ENCODE measurements at regions not wholly inside any gene's neighbourhood (a gene's known extent, or its start where the extent isn't known, plus 50 kb on each side); places are given as distances from the start of the nearest gene placed in this dataset.
"Not testable (repeated sequence)": the region's sequence is repeated elsewhere in the genome, so short reads cannot be mapped to it uniquely, and the experiment has no call there.

DNA sequence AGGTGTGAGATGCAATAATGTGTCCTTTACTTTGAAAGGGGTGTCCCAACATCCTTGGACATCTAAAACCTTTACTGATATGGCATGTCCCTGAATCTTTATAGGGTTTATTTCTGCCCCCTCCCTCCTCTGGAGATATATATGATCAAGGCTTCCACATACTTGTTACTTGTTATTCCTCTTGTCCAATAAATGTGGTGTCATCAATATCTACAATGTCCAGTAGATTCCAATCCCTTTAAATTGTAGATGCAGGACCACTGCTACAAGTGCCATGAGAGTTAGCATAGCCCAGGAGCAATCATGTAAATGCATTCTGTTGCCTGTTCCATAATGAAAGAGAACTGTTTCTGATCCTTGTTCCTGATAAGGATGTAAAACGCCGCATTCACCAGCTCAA is 479.7 kb upstream of the MEIS1 start:
- DNase-seq (ENCODE audit: low spot score): no peak

DNA sequence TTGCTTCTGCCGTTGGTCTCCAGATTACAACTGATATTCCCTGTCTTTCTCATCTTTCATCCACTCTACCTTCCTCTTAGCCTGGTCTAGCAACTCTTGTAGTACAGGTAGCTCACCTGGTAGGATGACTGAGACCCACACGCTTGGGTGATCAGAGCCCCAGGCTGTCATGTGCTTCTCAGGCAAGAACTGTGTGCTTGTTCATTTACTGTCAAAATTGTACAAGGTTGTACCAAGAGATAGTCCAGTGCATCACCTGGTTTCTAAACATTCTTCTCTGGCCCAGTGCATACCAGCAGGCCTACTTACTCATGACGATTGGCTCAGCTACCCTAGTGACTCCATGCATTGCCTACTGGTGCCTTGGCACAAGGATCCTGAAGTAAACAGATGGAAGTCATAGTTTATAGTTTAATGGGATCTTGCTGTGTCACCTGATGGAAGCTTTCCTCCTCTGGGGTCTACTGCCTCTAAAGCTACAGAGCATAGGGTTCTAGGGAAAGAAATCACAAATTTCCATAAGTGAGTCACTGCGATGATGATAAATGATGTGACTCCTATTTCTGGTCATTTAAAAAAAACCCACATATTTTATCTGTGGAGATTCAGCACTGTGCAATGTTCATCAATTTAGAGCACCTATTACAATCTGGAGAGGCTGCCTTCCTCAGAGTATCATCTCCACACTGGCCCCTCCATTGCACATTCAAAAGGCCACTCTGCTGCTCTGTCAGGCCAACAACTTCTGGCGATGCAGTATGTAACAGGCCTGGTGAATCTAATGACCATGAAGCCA is 481.8 kb upstream of the MEIS1 start:
- no peak for DNase-seq (ENCODE audit: low spot score)

DNA sequence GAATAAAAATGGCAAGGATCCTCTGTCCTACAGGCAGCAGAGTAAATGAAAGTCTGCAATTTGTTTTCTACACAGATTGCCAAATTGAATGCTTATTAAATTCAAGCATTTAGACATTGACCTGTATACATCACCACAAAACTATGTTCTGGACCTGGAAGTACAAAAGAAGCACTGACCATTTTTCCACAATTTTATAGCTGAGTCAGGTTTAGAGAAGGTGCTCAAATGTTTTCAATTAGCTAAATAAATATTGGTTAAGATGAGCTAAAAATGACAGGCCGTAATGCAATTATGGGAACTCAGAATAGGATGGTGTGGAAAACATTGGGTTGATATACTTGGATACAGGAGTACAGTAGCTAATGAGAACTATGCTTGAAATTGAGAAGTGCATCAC is 490.7 kb upstream of the MEIS1 start:
- DNase-seq (ENCODE audit: low spot score): no peak

DNA sequence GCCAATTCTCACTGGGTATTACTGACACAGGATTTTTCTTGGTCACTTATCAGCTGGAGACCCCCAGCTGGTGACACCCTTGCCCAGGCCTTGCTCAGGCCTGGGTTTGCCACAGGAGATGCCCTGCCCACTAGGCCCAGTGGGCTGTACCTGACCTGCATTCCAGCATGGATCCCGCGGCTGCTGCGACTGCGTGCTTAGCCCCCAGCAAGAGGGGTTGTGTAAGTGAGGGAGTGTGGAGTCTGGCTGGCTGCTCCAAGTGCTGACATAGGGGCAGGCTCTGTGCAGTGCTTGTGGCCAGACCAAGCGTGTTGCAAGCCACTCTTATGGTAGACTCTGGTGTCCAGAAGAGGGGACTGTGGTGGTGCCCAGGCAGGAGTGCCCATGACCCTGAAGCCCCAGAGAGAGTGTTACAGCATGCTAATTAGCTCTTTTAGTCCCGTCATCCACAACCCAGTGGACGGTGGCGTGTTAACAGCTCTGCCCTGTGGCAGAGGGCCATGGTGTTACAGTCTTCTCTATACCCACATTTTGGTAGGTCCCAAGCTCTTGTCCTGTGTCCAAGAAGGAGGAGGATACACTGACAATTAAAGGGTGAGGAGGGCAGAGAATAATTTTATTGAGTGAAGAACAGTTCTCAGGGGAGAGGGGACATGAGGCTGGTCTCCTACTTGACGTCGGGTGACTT is 491.7 kb upstream of the MEIS1 start:
- no peak for DNase-seq (ENCODE audit: low spot score)

DNA sequence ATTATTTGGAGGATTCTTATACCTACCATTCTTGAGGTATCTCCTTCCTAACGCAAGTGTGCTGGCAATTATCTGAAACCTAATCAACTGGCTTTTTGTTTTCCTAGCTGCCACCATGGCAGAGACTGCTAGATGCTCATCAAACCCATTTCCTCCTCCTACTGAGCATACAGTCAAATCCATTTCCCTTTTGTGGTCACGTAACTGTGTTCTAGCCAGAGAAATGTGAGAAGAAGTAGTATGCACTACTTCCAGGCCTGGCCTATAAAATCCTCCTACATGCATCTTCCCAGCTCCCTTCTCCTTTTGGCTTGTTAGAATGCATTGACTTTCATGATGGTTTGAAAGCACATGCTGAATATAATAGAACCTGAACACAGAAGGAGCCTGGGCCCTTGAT is 494.1 kb upstream of the MEIS1 start:
- DNase-seq (ENCODE audit: low spot score): no peak

DNA sequence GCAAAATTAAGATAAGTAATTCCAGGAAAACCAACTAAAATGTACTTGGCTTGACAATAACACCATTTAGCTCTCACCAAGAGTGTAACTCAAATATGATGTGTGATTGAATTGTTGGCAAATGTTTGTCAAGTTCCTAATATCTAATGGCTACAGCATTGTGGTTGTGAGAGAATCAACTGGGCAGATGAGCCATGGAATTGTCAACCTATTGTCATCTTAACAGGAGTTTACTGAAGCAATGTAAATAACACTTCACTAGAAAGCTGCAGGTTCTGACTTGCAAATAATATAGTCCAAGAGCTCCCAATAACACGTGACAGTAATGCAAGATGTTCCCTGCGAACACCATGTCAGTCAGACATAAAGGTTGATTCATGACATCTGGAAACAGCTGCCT is 495.2 kb upstream of the MEIS1 start:
- DNase-seq (ENCODE audit: low spot score): no peak

DNA sequence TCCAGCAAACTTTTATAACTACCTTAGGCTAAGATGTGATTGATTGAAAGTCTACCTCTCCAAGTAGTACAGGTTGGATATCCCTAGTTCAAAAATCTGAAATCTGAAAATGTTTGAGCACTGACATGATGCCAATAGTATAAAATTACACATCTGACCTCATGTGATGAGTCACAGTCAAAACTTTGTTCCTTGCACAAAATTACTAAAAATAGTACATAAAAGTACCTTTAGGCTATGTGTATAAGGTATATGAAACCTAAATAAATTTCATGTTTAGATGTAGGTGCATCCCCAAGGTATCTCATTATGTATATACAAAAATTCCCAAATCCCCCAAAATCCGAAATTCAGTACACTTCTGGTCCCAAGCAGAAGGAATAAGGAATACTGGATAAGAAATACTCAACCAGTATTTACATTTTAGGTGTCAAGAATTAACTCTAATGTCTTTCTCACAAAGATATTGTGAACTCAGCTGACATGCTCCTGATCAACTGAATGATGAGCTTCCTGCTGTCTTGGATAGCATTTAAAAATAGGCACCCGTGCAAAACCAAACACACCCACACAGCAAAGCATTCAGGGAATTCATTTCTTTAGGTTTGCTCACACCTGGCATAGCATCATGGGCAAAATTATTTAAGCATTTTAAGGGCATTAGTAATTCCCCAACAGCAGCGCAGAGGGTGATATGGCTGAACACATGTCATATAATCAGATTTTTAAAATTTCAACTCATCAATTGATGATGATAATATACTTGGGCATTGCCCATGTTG is 497.4 kb upstream of the MEIS1 start:
- DNase-seq (ENCODE audit: low spot score): no peak

DNA sequence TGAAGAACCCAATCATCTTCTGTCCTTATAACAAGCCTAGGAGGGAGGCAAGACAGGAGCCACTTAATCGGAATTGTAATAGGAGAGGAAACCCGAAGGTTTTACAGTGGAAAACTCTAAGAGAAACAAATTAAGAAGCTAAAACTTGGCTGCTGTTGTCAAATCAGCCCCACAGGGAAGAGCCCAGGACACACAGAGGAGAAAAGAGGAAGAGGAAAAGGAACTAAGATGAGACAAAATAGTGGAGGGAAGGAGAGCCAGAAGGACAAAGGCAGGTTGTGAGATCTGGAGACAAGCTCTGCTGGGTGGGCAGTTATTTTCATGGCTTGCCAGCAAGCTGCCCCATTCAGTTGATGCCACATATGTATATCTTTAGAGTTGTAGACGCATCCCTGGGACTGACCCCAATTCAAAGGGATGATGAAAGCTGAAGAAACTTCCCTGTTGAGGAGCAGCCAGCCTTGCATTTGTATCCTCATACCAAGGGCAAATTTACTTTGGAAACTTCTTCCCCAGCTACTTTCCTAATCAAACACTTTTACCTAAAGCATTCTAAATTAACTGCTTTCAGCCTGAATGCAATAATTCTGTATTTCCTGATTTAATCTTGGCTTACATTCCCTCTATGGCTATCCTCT is 499.8 kb upstream of the MEIS1 start:
- no peak for DNase-seq (ENCODE audit: low spot score)

DNA sequence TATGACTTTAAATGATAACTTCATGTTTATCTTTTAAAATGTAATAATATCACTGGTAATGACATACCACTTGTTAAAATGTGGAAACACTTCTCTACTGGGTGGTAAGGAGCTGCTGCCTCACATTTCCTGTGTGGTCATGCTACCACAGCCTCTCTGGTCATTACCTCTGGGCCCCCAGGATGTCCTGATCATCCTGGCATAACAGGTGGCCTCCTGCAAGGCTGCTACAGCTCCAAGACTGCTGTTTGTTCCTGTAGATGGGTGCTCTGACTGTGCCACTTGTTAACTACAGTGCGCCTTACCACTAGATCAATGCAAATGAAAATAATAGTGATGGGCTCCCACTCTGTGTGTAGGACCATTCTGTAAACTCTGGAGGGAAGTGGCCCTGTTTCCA is 500.2 kb upstream of the SPRED2 start:
- no peak for DNase-seq (ENCODE audit: low spot score)

DNA sequence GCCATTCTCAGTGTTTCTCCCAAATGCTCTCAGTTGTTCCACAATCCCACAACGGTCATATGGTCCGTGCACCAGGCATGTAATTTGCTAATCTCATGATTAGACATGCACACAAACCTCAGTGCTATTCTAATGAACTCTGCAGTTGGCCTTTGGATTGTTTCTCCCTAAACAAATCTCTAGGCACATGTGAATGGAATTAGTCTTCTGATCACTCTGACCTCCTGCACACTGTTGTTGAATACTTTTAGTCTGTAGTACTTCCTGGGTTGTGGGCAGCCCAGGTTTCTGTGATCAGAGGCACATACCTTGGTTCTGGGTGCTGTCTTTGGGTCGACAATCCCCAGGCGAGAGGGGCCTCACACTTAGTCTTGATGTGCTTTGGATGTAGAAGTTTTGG is 498.7 kb upstream of the SPRED2 start:
- DNase-seq (ENCODE audit: low spot score): no peak

DNA sequence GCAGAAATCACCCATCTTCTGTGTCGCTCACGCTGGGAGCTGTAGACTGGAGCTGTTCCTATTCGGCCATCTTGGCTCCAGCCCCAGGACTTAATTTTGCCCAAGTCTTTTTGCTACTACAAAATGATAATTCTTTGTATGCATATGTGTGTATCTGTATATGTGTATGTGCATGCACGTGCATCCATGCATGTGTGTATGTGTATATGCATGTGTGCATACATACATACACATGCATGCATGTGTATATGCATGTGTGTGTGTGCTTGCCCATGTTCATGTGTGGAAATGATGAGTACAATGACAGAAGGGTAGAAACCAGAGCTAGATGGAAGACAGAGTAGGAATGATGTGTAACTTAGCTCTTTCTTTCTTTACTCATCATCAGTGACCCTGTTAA is 497.9 kb upstream of the SPRED2 start:
- no peak for DNase-seq (ENCODE audit: low spot score)

DNA sequence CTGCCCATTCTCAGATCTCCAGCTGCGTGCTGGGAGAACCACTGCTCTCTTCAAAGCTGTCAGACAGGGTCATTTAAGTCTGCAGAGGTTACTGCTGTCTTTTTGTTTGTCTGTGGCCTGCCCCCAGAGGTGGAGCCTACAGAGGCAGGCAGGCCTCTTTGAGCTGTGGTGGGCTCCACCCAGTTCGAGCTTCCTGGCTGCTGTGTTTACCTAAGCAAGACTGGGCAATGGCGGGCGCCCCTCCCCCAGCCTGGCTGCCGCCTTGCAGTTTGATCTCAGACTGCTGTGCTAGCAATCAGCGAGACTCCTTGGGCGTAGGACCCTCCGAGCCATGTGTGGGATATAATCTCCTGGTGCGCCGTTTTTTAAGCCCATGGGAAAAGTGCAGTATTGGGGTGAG is 497.3 kb upstream of the SPRED2 start:
- not testable (repeated sequence) for DNase-seq (ENCODE audit: low spot score)

DNA sequence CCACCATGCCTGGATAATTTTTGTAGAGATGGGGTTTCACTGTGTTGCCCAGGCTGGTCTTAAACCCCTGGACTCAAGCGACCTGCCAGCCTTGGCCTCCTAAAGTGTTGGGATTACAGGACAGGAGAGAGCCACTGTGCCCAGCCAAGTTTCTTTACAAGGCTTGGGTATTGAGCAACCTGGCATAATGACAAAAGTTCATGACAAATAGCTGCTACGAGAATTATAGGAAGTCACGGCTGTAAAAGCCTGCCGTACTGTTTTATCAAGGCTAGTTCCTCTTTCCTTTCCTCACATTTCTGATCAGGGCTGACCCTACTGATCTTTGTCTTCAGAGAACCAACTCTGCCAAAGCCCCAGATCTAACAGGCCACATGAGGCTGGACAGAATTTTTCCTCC is 490.4 kb upstream of the SPRED2 start:
- DNase-seq (ENCODE audit: low spot score): no peak

DNA sequence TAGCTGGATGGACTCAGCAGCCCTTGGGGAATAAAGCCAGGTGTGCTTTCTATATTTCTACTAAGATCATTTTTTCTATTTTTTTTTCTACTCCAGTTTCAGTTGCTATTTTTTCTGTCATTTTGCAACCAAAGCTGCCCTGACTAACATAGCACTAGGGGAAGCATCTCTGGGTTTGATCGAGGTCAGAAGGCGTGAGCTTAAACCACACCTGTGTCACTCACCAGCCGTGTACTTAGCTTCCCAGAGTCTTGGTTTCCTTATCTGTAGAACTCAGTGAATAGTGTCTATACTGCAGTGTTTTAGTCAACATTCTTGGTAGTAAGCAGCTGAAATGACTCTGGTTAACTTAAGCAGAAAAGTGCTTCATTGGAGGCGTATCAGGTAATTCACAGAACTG is 489.6 kb upstream of the SPRED2 start:
- DNase-seq (ENCODE audit: low spot score): no peak

DNA sequence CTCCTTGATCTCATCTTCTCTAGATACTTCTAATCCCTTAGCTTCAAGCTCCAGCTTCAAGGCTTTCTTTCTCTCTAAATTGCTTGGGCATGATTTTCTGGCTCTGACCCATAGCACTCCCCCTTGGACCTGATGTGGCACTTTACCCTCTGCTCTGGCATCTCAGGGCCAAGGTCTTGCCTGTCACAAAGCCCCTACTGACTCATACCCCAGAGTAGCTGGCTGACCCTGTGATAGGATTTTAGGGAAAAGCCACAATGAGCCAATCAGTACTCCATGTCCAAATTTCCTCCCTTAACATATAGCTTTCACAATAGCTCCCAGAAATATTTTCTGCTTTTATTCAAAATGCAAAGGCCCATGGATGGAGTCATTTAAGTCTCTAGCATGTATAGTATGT is 488.7 kb upstream of the SPRED2 start:
- DNase-seq (ENCODE audit: low spot score): no peak

DNA sequence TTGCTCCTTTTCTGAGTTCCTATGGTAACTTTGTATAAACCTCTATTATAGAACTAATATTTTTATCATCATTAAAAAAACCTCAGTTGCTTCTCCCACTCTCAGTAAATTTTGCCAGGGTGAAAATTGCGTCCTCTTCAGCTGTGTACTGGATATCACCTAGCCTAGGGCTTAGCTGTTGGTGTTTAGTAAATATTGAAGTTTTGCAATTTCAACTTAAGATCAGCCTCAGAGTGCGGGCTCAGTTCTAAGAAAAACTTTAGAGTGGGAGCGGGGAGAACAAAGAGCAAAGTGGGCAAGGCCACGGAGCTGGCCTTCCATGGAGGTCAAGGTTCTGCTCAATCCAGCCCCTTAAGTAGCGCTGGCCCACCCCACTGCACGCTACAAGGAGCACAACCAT is 488.3 kb upstream of the SPRED2 start:
- DNase-seq (ENCODE audit: low spot score): no peak

DNA sequence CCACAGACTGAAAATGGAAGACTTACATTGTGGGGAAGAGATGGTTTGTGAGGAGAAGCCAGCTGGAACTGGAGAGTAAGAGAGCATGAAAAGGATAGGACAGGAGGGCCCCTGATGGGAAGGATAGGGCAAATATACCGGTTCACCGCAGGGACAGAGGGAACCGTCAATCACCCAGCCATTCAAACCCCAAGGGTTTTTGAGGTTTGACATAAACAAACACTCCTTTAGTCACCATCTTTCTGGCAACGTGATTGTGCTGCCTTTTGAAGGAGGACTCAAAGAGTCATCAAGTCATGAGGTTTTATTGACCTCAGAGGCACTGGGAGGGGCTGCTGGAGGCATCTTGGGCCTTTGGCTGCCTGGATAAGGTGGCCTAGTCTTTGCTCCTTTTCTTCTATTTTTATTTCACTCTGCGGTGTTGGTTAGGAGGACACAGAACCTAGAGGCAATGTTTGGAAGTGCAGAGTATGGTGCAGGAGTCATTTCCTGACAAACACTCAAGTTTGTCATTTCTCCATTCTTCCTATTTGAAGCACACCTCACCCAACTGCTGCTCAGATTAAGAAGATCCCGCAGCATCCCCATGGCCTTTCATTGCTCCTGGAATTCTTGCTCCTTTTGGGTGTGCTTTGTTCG is 487.3 kb upstream of the SPRED2 start:
- DNase-seq (ENCODE audit: low spot score): no peak

DNA sequence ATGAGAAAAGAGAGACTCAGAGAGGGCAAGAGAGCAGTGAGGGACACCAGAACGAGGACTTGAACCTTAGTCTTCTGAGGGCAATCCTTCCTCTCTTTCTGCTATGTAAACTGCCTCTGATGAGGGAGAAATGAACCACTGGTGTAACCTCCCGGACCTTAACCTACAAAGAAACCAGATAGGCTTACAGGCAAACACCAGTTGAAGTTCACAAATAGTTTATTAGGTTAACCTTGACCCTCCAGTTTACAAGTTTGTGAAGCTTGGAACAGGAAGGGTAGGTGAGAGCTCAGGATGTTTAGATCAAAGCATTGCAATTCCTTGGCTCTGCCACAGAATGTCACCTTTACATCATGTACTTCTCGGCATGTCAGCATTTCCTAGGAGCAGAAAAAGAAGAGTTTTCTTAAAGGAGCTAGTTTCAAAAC is 486.4 kb upstream of the SPRED2 start:
- no peak for DNase-seq (ENCODE audit: low spot score)

DNA sequence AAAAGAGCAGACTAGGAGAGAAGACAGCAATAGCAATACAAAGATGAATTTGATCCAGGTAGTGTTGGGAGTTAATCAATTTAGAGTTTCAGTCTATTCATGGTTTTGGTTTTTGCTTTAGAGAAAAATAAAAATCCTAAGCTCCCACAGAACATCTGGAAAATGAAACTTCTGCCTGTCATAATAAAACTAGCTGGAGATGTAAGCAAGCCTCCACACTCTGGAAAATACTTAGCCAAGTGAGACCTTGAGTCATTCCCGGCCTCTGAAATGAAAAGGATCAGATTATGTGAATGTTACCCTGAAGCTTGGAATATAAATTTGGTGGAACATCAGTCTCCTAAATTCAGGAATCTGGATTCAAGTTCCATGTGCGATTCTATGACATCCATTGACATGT is 485.6 kb upstream of the SPRED2 start:
- DNase-seq (ENCODE audit: low spot score): no peak

DNA sequence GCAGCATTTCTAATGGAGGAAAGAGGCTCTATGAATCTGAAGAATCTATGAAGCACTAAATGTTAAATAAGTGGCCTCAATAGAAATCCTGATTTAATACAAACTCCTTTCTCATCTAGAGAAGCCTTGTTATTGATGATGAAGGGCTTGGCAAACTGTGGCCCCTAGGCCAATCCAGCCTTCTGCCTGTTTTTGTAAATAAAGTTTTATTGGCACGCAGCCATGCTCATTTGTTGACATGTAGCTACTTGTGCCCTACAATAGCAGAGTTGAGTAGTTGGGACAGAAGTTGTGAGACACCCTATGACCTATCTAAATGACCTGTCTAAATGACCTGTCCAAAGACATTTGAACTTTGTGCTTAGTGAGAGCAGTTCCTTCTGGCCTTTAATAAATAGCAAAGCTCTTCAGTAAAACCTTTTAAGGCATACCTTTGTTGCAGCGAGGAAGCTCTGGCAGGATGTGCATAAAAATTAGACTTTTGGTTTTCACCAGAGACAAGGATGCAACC is 484.4 kb upstream of the SPRED2 start:
- DNase-seq (ENCODE audit: low spot score): no peak

DNA sequence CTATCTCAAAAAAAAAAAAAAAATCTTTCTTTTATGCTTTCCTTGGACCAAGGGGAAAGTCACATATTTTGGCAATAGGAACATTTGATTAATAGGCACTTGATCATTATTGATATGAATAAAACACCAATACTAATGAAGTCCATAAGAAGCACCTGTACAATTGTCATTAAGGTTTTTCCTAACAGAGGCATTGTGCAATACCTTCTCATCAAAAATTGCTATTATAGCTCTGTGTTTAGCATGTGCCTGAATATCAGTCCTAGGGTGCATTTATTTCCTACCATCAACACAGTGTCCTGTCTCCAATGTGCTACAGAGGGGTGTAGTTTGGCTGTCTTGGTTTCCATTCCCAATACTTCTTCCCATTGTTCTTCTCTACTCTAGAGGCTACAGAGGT is 483.8 kb upstream of the SPRED2 start:
- DNase-seq (ENCODE audit: low spot score): no peak

DNA sequence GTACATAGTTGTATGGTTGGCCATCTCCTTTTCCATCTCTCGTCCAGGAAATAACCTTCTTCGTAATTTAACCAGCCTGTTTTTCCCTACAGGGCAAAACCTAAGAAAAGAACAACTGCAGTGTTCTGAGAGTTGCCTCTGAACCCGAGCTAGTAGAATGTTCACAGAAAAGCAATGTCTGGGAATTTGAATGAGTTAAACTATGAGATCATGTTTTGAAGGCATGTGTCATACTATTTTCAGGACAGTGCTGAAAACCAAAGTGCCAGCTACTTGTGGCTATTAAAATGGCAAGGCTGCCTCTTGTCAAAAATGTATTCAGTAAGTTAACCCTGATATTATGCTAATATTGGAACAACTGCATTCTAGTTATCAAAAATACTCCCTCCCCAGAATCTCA is 482.9 kb upstream of the SPRED2 start:
- no peak for DNase-seq (ENCODE audit: low spot score)
